CD14-positive monocyte (primary cell): ENCODE measurements at regions not wholly inside any gene's neighbourhood (a gene's known extent, or its start where the extent isn't known, plus 50 kb on each side); places are given as distances from the start of the nearest gene placed in this dataset.

Experiments
- DNase-seq, 3 donors: peaks; one replicate each; pipeline ENCODE4 v3.0.0-alpha.2; 2011 to 2022
- H2AFZ ChIP-seq: 2 replicates; pipeline ENCODE4 v1.6.0; 2012; ENCODE audit warnings: mild to moderate bottlenecking, low read depth, low read length, inconsistent platforms; ENCODE audit not compliant: insufficient read depth, poor library complexity, severe bottlenecking
- H3K27ac ChIP-seq, 2 donors: 1 replicate in 1 of 2; 2 replicates in 1 of 2; pipeline ENCODE4 v1.5.1; 2012 to 2013; ENCODE audit warnings: low read length in 2 of 2, control low read depth in 1 of 2, inconsistent platforms in 1 of 2, low read depth in 1 of 2, mild to moderate bottlenecking in 1 of 2
- H3K27me3 ChIP-seq, 2 donors: one replicate each; pipeline versions ENCODE4 v1.6.0 to v1.6.1; 2011 to 2013; ENCODE audit warnings: low read length in 2 of 2; ENCODE audit not compliant: control insufficient read depth in 2 of 2, insufficient read depth in 2 of 2
- H3K36me3 ChIP-seq, 2 donors: replicated peaks in 1 of 2; 1 replicate in 1 of 2; 2 replicates in 1 of 2; pipeline versions ENCODE4 v1.5.1 to v1.6.1; 2012 to 2013; ENCODE audit warnings: low read length in 2 of 2, control low read depth in 1 of 2, inconsistent platforms in 1 of 2, mild to moderate bottlenecking in 1 of 2; ENCODE audit not compliant: insufficient read depth in 2 of 2, control insufficient read depth in 1 of 2
- H3K4me1 ChIP-seq, 2 donors: 1 replicate in 1 of 2; 2 replicates in 1 of 2; pipeline versions ENCODE4 v1.5.1 to v1.6.1; 2012 to 2013; ENCODE audit warnings: low read length in 2 of 2, control low read depth in 1 of 2, inconsistent platforms in 1 of 2, mild to moderate bottlenecking in 1 of 2, moderate library complexity in 1 of 2; ENCODE audit not compliant: insufficient read depth in 2 of 2, control insufficient read depth in 1 of 2
- H3K4me2 ChIP-seq: replicated peaks from 2 replicates; pipeline ENCODE3; 2012; ENCODE audit warnings: low read length, moderate library complexity, mild to moderate bottlenecking; ENCODE audit not compliant: poor library complexity, severe bottlenecking; ENCODE audit errors: extremely low read depth
- H3K4me3 ChIP-seq, 3 experiments: fragments of 200-600 bp in 1 of 3; sonication (generic) in 1 of 3; replicated peaks in 1 of 3; 1 replicate in 2 of 3; 2 replicates in 1 of 3; pipeline ENCODE4 v1.5.1; 2011 to 2013; ENCODE audit warnings: low read length in 3 of 3, mild to moderate bottlenecking in 3 of 3, control low read depth in 2 of 3, low read depth in 2 of 3, inconsistent platforms in 1 of 3, moderate library complexity in 1 of 3
- H3K79me2 ChIP-seq: 2 replicates; pipeline ENCODE4 v1.6.0; 2012; ENCODE audit warnings: mild to moderate bottlenecking, control low read depth, inconsistent platforms, low read length, moderate library complexity; ENCODE audit not compliant: insufficient read depth
- H3K9ac ChIP-seq: 2 replicates; pipeline ENCODE4 v1.6.0; 2017; ENCODE audit warnings: low read length, mild to moderate bottlenecking; ENCODE audit not compliant: insufficient read depth, poor library complexity, severe bottlenecking
- H3K9me3 ChIP-seq, 2 donors: replicated peaks in 1 of 2; 1 replicate in 1 of 2; 2 replicates in 1 of 2; pipeline versions ENCODE4 v1.5.1 to v1.6.1; 2012 to 2013; ENCODE audit warnings: low read length in 2 of 2, control low read depth in 1 of 2; ENCODE audit not compliant: control insufficient read depth in 1 of 2, insufficient read depth in 1 of 2
- H4K20me1 ChIP-seq: 2 replicates; pipeline ENCODE4 v1.6.0; 2012; ENCODE audit warnings: mild to moderate bottlenecking, low read length, control low read depth, moderate library complexity; ENCODE audit not compliant: insufficient read depth
- H3K27ac Mint-ChIP-seq, 7 donors: one replicate each; pipeline ENCODE4 v1.8.0; 2020; ENCODE audit warnings: mild to moderate bottlenecking in 7 of 7, mixed read lengths in 7 of 7, moderate library complexity in 6 of 7, inconsistent platforms in 2 of 7
- H3K27me3 Mint-ChIP-seq, 3 donors: one replicate each; pipeline ENCODE4 v1.8.0; 2021 to 2022; ENCODE audit warnings: low read depth in 3 of 3, mild to moderate bottlenecking in 3 of 3, mixed read lengths in 3 of 3, moderate library complexity in 3 of 3, inconsistent platforms in 1 of 3
- H3K36me3 Mint-ChIP-seq, 2 donors: one replicate each; pipeline ENCODE4 v1.8.0; 2020; ENCODE audit warnings: mixed read lengths in 2 of 2, inconsistent platforms in 1 of 2, mild to moderate bottlenecking in 1 of 2
- H3K4me1 Mint-ChIP-seq: one replicate; pipeline ENCODE4 v1.8.0; 2020; ENCODE audit warnings: mild to moderate bottlenecking, mixed read lengths
- H3K4me3 Mint-ChIP-seq, 2 donors: one replicate each; pipeline ENCODE4 v1.8.0; 2020; ENCODE audit warnings: mild to moderate bottlenecking in 2 of 2, mixed read lengths in 2 of 2, moderate library complexity in 1 of 2
- H3K9me3 Mint-ChIP-seq, 7 donors: one replicate each; pipeline ENCODE4 v1.8.0; 2020 to 2022; ENCODE audit warnings: mixed read lengths in 7 of 7, mild to moderate bottlenecking in 6 of 7, moderate library complexity in 6 of 7, inconsistent platforms in 2 of 7
- CTCF ChIP-seq: fragments of 200-600 bp; IDR thresholded peaks from one replicate; pipeline ENCODE4 v1.8.0; 2022; ENCODE audit warnings: antibody characterized with exemption, mild to moderate bottlenecking
- WGBS: methylation state at CpG from one replicate; pipeline ENCODE4 v1.1.5; 2013; ENCODE audit warnings: missing lambda C conversion rate; ENCODE audit not compliant: insufficient coverage; 5-methylcytosine and 5-hydroxymethylcytosine counted together
- intact Hi-C, 2 donors: fragments of 100-400 bp; cut with micrococcal nuclease; formaldehyde crosslinking; loops; one replicate each; pipeline versions ENCODE4 v1.15.0 to v1.15.1; 2023

- no peak for TF ChIP-seq CTCF
- H4K20me1 ChIP-seq: no peaks in the 10 kb centered on the region
- Mint-ChIP-seq H3K27me3 (peaks cover 0 to 1% (median 0%) of the 10 kb centered on the region in 3 donors), H3K4me1 (no peaks in the 10 kb centered on the region), H3K36me3 (no peaks in the 10 kb centered on the region), H3K27ac (no peak overlapping the region), H3K4me3 (no peak overlapping the region), H3K9me3 (peaks cover 0 to 3% (median 0%) of the 10 kb centered on the region in 7 donors)
- no peaks in the 10 kb centered on the region for H3K36me3 ChIP-seq
- no peak overlapping the region for H2AFZ ChIP-seq
- DNase-seq: no peak
- no peak overlapping the region for H3K4me3 ChIP-seq
- H3K4me2 ChIP-seq: no peak overlapping the region
- H3K79me2 ChIP-seq: no peaks in the 10 kb centered on the region
- no peak overlapping the region for H3K27ac ChIP-seq
- H3K4me1 ChIP-seq: no peaks in the 10 kb centered on the region
- no peaks in the 10 kb centered on the region for H3K27me3 ChIP-seq
- peaks cover 0 to 2% of the 10 kb centered on the region in 2 donors for H3K9me3 ChIP-seq
- no peak overlapping the region for H3K9ac ChIP-seq
- intact Hi-C loops: no loop called here
Observed at GRCh38 chr5:125812651-125813050, 610.6 kb upstream of the GRAMD2B start.

GRCh38 chr5:125813221-125813974 lies 609.8 kb upstream of the GRAMD2B start:
- H3K9me3 Mint-ChIP-seq: no peaks in the 10 kb centered on the region
- no peak for TF ChIP-seq CTCF
- H3K27me3 Mint-ChIP-seq: peaks cover 0 to 1% (median 0%) of the 10 kb centered on the region in 3 donors
- no peaks in the 10 kb centered on the region for H3K79me2 ChIP-seq
- WGBS: 100% methylated on average over 1 of the region's 6 CpGs
- no peak overlapping the region for H3K27ac ChIP-seq
- H3K36me3 Mint-ChIP-seq: no peaks in the 10 kb centered on the region
- H3K4me2 ChIP-seq: no peak overlapping the region
- peaks cover 0 to 2% of the 10 kb centered on the region in 2 donors for H3K9me3 ChIP-seq
- H3K4me1 ChIP-seq: no peaks in the 10 kb centered on the region
- H3K27ac Mint-ChIP-seq: no peak overlapping the region
- no peaks in the 10 kb centered on the region for H3K27me3 ChIP-seq
- H3K4me3 Mint-ChIP-seq: no peak overlapping the region
- no peak for DNase-seq
- no peaks in the 10 kb centered on the region for H3K4me1 Mint-ChIP-seq
- intact Hi-C loops: no loop called here
- no peaks in the 10 kb centered on the region for H4K20me1 ChIP-seq
- no peak overlapping the region for H2AFZ ChIP-seq
- H3K36me3 ChIP-seq: no peaks in the 10 kb centered on the region
- H3K9ac ChIP-seq: no peak overlapping the region
- H3K4me3 ChIP-seq: no peak overlapping the region
